Stimulated activated CD4-positive, alpha-beta T cell treated with anti-CD3 and anti-CD28 coated beads, Interleukin-2, amount 100 ng/mL, for 4 hours (primary cell): ENCODE measurements at regions not wholly inside any gene's neighbourhood (a gene's known extent, or its start where the extent isn't known, plus 50 kb on each side); places are given as distances from the start of the nearest gene placed in this dataset.

ENCODE experiments used
- DNase-seq: peaks from one replicate; pipeline ENCODE4 v3.0.0-alpha.2; 2020; ENCODE audit warnings: low read depth

DNA sequence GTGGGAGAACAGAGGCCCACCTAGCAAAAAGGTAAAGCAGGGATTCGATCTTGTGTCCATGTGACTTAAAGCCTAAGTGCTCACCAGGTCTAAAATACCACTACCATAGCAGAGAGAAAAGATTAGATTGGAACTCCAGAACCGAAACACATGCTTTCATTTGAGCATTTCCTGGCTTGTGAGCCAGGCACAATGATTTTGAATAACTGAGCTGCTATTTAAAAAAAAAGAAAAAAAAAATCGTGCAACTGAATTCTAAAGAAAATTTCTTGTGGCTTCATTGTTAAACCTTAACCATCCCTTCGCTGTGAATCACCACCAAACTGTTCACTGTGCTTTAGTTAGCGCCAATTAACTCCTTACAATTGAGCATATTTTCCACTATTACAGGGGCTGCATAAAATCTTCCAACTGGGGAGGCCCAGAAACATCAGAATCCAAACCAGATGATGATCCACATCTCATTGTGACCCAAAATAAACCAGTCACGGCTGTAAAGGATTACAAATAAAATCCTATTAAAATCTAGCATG, 366.4 kb upstream of the ERCC4 start:
- DNase-seq, result no peak

DNA sequence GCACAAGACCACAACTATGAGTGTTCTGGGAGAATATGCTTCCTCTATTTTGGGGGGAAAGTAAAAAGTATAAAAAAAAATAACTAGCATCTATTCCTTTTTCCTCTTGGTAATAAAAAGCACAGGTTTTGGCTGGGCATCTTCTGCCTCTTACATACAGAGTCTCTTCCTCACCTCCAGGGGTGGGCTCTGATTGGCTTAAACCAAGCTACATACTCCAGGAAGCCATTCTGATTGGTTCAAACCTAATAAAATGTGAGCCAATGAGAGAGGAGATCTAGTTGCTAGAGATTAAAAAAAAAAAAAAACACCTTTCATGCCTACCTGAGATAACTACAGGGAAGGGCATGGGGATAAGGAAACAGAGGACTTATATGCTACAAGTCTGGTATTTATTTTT, 365.9 kb upstream of the ERCC4 start:
- DNase-seq, result no peak

GRCh38 chr16:13554643-13555042, 365.3 kb upstream of the ERCC4 start:
- DNase-seq, result no peak

- no peak for DNase-seq
These were observed 362.5 kb upstream of the ERCC4 start for GRCh38 chr16:13557418-13557817.

GRCh38 chr16:13558752-13559151, 361.2 kb upstream of the ERCC4 start:
- no peak for DNase-seq

- DNase-seq, result no peak
These were observed 360.3 kb upstream of the ERCC4 start for GRCh38 chr16:13559624-13560023.

GRCh38 chr16:13560151-13560550, 359.8 kb upstream of the ERCC4 start:
- DNase-seq, result no peak

DNA sequence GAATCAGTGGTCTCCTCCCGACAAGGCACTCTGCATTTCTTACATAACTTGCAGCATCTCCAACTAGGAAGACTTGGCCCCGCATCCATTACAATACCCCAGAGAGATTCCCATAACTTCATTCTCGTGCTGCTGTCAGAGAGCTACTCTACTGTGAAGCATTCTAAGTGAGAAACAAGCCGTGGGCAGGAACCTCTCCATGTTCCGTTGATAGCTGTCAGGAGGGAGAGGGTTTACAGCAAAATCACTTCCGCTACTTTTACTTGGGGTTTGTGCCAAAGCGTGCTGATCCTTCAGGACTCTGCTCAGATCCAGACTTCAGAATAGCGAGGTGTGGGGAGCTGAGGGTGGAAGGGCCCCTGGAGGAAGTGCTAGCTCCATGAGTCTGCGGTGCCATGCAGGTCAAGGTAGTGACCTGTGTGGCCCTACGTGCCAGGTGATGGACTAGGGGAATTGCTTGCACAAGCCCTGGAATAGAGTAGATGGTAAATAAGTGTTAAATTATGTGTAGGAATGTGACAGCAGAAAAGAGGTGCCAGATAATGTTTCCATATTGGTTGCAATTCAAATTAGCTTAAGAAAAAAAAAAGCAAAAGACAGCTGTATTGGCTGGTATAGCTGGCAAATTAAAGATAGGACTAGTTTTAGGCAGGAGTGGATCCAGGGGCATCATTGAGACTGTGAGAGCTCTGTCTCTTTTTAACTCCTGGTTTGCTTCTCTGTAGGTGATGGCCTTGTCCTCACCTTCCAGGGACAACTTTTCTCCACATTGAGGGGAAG, 358.5 kb upstream of the ERCC4 start:
- DNase-seq, result no peak

DNA sequence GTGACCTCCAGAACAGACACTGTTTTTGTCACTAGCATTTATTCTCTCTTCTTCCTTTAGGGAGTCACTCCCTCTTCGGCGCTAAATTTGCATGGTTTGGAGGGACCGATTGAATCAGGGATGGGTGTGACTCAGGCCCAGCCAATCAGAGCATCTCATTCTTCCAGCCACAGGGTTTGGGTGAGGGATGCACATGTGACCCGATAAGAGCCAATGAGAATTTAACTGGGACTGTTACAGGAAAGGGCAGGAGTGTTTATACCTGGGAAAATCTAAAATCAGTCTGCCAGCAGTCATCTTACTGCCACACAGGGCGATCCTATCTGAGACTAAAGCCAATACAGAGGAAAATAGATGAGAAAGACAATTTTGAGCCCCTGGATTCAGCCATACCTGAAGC, 351.2 kb upstream of the ERCC4 start:
- no peak for DNase-seq

GRCh38 chr16:13569986-13570385, 350.0 kb upstream of the ERCC4 start:
- no peak for DNase-seq

GRCh38 chr16:13571036-13571435, 348.9 kb upstream of the ERCC4 start:
- no peak for DNase-seq

GRCh38 chr16:13573903-13574302, 346.1 kb upstream of the ERCC4 start:
- DNase-seq, result no peak

GRCh38 chr16:13586051-13586450, 333.9 kb upstream of the ERCC4 start:
- no peak for DNase-seq

- DNase-seq, result no peak
These were observed 332.8 kb upstream of the ERCC4 start for GRCh38 chr16:13587181-13587580.

DNA sequence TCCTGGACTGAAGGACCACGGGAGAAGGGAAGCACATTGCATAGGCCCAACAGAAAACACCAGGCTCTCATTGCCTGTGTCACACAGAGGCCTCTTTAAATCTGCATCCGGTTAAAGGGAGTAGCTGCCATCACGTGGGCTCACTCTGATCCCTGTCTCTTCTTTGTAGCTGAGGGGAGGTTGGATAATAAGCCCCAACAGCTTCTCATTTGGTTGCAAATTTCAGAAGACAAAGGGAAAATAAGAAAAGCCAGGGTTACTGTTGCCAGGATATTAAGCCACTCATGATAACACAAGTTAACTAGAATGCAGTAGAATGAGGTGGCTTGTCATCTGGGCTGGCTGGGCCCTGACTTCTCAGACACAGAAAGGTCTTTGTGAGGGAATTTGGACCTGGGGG, 325.1 kb upstream of the ERCC4 start:
- no peak for DNase-seq

- DNase-seq, result no peak
These were observed 313.1 kb upstream of the ERCC4 start for GRCh38 chr16:13606804-13607203.

- no peak for DNase-seq
These were observed 312.7 kb upstream of the ERCC4 start for GRCh38 chr16:13607289-13607688.

- DNase-seq, result no peak
These were observed 308.4 kb upstream of the ERCC4 start for GRCh38 chr16:13611596-13611995.

GRCh38 chr16:13612623-13613022, 307.3 kb upstream of the ERCC4 start:
- no peak for DNase-seq

- no peak for DNase-seq
These were observed 306.8 kb upstream of the ERCC4 start for GRCh38 chr16:13613165-13613564.

DNA sequence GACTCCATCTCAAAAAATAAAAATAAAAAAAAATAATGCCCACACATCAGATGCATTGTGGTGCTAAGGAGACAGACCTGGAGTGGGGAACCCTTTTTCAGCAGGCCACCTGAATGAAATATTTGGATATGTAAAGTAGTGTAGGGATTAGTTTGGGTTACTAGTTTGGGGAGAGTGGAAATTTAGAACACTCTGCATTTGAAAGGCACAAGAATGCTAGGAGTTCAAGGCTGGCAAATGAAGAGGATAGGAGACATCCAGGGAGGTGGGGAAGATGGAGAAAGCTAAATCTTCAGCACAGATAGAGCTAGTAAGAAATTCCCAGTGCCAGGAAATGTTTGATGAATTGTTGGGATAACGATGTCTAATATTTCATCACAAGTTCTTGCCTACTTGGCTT, 298.3 kb upstream of the ERCC4 start:
- DNase-seq, result no peak

DNA sequence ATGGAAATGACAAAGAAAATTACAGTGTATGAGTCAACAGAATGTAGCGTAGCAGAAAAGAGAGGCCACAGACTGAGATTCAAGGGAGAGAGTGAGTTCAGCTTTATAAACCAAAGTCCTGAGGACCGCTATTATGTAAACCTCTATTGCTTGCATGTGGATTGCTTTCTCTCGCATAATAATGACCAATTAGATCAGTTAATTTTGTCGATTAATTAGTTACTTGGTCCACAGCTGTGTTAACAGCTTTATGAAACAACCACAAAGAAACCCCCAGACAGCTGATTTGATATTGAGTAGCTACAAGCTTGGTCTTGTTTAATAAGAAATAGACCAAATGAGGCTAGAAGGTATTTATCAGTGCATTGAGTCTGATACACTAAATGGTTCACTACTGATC, 291.8 kb upstream of the ERCC4 start:
- DNase-seq, result no peak

DNA sequence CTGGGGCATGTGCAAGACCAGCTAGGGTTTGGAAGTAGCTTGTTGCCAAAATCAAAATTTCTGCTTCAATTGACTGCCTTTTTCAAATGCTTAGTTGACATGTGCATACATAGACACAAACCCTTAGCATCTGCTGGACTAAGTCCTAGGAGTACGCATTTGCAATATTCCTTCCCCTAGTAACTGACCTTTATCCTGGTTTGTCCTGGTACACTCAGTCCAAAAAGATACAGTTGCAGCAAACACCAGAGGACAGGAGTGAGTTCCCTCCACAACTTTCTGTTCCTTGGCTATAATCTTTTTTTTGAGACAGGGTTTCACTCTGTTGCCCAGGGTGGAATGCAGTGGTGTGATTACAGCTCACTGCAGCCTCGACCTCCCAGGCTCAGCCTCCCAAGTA, 290.2 kb upstream of the ERCC4 start:
- DNase-seq, result no peak

DNA sequence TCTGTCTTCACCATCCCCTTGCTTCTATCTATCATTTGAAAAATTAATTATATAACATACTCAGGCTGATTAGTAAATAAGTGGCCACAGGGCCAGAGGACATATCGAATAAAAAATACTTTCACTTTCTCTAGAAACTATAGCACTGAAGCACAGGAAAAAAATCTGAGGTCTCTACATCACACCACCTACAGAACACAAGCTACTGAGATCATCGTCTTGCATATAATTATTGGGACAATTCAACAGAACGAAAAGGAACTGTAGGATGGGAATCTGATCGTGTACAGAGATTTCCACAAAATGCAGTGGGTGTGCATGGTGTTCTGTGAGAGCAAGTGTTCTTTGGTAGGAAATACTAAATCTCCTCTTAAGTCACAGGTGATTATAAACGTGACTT, 289.6 kb upstream of the ERCC4 start:
- DNase-seq, result no peak
